Pancreas (tissue), 10 donors: ENCODE measurements at regions not wholly inside any gene's neighbourhood (a gene's known extent, or its start where the extent isn't known, plus 50 kb on each side); places are given as distances from the start of the nearest gene placed in this dataset.

Experiments
- ATAC-seq, 4 donors: fragments of 200-7000 bp; cut with Tn5 transposase; one replicate each; pipeline versions ENCODE4 v1.8.0 to v1.9.1; 2020; ENCODE audit warnings: mild to moderate bottlenecking in 4 of 4, moderate library complexity in 4 of 4
- DNase-seq, 6 donors: peaks; one replicate each; pipeline ENCODE4 v3.0.0-alpha.2; 2020
- FAIRE-seq: peaks from 2 replicates; lab custom pipeline; 2012; peaks lifted over from hg19 to GRCh38; lab: Jason Lieb, UNC
- H3K27ac ChIP-seq, 4 donors: fragments of 200-600 bp; sonication (generic); 1 replicate in 3 of 4; 2 replicates in 1 of 4; pipeline versions ENCODE4 v1.5.0 to v1.8.0; 2020
- H3K27me3 ChIP-seq, 4 donors: fragments of 200-600 bp; one replicate each; pipeline ENCODE4 v1.8.0; 2021
- H3K36me3 ChIP-seq, 3 donors: fragments of 200-600 bp; sonication (generic) in 1 of 3; one replicate each; pipeline versions ENCODE4 v1.5.0 to v1.8.0; 2020 to 2021
- H3K4me1 ChIP-seq, 3 donors: fragments of 200-600 bp; one replicate each; pipeline ENCODE4 v1.8.0; 2021
- H3K4me3 ChIP-seq, 4 donors: fragments of 200-600 bp; sonication (generic) in 2 of 4; one replicate each; pipeline versions ENCODE4 v1.5.0 to v1.8.0; 2020 to 2021
- H3K9me3 ChIP-seq, 4 donors: fragments of 200-600 bp; one replicate each; pipeline ENCODE4 v1.8.0; 2021
- CTCF ChIP-seq, 4 donors: fragments of 200-600 bp; sonication (generic) in 3 of 4; IDR thresholded peaks; one replicate each; pipeline versions ENCODE4 v1.5.0 to v1.8.0; 2021; ENCODE audit warnings: antibody characterized with exemption in 4 of 4
- WGBS, 2 donors: extraction: QIAGEN DNeasy Blood & Tissue Kit; methylation state at CpG; one replicate each; pipeline ENCODE4 v1.1.7; 2013; 5-methylcytosine and 5-hydroxymethylcytosine counted together
- intact Hi-C, 3 donors: fragments of 100-400 bp; cut with DNase I; formaldehyde crosslinking; loops; one replicate each; pipeline versions ENCODE4 v1.11.1 to v1.14.2; 2022
- donor health status: healthy with polysubstance abuse.
- donor health status: DM: no; HTN: no; CAD: no; lungs with moderate emphysema.
- donor health status: DM: no; HTN: no; CAD: no.
- donor health status: control.
- donor health status: control.
- donor health status: Bipolar disorder and iron deficiency.
- donor health status: DM: yes; HTN: yes; CAD: no.
- donor health status: DM: no; HTN: no; CAD: no.
- donor health status: DM: no; HTN: no; CAD: no.
- donor health status: DM: yes; HTN: yes; CAD: no.

DNA sequence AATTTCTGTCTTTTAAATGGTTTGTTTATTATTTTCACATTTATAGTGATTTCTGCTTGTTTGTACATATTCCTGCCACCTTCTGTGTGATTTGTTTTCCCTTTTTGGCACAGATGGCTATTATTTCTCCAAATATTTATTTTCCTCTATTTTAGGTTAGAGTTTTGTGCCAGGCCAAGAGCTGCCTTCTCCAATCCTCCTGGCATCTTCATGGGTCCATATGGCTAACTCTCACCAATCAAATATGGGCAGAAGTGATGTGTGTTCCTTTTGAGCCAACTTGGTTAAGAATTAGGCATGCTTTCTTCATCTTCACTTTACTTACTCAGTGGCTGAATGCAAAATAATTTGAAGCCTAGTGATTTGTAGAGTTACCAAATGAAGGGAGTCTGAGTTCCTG lies 697.1 kb upstream of the CELF4 start:
- H3K4me3 ChIP-seq, result no peak overlapping the region
- no peaks in the 10 kb centered on the region for H3K36me3 ChIP-seq
- no peaks in the 10 kb centered on the region for H3K4me1 ChIP-seq
- ATAC-seq, result no peak
- H3K9me3 ChIP-seq, result no peaks in the 10 kb centered on the region
- DNase-seq, result no peak
- no peak overlapping the region for H3K27ac ChIP-seq
- intact Hi-C loops, result no loop called here
- H3K27me3 ChIP-seq, result no peaks in the 10 kb centered on the region
- no peak for FAIRE-seq
- TF ChIP-seq CTCF (IDR thresholded peaks at IDR 0.05), result no peak

DNA sequence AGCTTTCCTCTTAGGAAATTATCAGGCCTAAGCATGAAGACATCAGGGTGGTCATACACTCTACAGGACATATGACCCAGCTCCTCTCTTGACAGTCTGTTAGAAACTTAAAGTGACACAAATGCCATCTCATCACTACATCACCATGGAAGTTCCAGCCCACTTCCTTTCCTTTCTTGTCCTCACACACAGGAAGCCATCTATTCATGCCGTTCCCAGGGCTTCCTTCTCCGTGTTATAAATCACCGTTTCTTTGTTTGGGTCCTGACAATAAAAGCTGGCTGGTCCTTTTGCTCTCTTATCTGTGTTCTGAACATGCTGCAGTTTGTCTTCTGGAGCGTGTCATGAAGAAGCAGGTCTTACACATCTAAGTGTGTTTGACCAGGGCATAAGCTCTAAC lies 692.1 kb upstream of the CELF4 start:
- 39 to 55% methylated on average over 4 of the region's 4 CpGs for WGBS, 2 donors
- Histone ChIP-seq H3K9me3 (no peaks in the 10 kb centered on the region), H3K36me3 (no peaks in the 10 kb centered on the region), H3K27ac (no peak overlapping the region), H3K27me3 (no peaks in the 10 kb centered on the region), H3K4me3 (no peak overlapping the region), H3K4me1 (no peaks in the 10 kb centered on the region)
- no peak for DNase-seq
- no peak for ATAC-seq
- FAIRE-seq, result no peak
- intact Hi-C loops, result no loop called here
- no peak for TF ChIP-seq CTCF (IDR thresholded peaks at IDR 0.05)

- no peak for FAIRE-seq
- ATAC-seq, result no peak
- WGBS, 2 donors, result 48 to 51% methylated on average over 2 of the region's 2 CpGs
- no peaks in the 10 kb centered on the region for H3K4me1 ChIP-seq
- H3K9me3 ChIP-seq, result no peaks in the 10 kb centered on the region
- no peak overlapping the region for H3K27ac ChIP-seq
- no peak overlapping the region for H3K4me3 ChIP-seq
- intact Hi-C loops, result no loop called here
- DNase-seq, result no peak
- H3K36me3 ChIP-seq, result no peaks in the 10 kb centered on the region
- H3K27me3 ChIP-seq, result no peaks in the 10 kb centered on the region
- no peak for TF ChIP-seq CTCF (IDR thresholded peaks at IDR 0.05)
These were observed 690.8 kb upstream of the CELF4 start for GRCh38 chr18:38256366-38256765.

GRCh38 chr18:38250971-38251370 lies 685.4 kb upstream of the CELF4 start:
- intact Hi-C loops, result no loop called here
- FAIRE-seq, result no peak

DNA sequence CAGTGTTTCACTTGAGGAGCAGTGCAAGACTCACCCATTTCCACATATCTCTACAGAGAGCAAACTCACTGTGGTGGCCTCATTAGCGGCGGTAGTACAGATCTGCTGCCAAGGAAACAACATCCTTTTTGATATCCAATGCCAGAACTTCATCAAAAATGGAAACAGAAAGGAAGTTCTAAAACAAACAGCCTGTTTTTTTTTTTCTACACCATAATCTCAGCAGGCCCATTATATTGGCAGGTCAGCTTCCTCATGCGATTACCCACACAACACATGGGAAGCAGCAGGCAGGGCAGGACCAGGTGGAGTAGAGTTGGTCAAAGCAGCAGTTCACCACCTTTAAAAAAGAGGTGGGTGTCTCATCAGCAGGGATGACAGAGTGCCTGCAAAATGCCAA lies 678.9 kb upstream of the CELF4 start:
- ATAC-seq (no peak), FAIRE-seq (no peak), DNase-seq (no peak)
- no peak for TF ChIP-seq CTCF (IDR thresholded peaks at IDR 0.05)
- intact Hi-C loops, result no loop called here
- Histone ChIP-seq H3K36me3 (no peaks in the 10 kb centered on the region), H3K27me3 (no peaks in the 10 kb centered on the region), H3K27ac (no peak overlapping the region), H3K9me3 (no peaks in the 10 kb centered on the region), H3K4me3 (no peak overlapping the region), H3K4me1 (no peaks in the 10 kb centered on the region)
- 84 to 91% methylated on average over 3 of the region's 3 CpGs for WGBS, 2 donors

More at GRCh38 chr18:38250971-38251370, 685.4 kb upstream of the CELF4 start:
- no peaks in the 10 kb centered on the region for H3K27me3 ChIP-seq
- H3K36me3 ChIP-seq, result no peaks in the 10 kb centered on the region
- DNase-seq, result no peak
- no peaks in the 10 kb centered on the region for H3K4me1 ChIP-seq
- H3K4me3 ChIP-seq, result no peak overlapping the region
- 73 to 79% methylated on average over 5 of the region's 5 CpGs for WGBS, 2 donors
- H3K27ac ChIP-seq, result no peak overlapping the region
- H3K9me3 ChIP-seq, result no peaks in the 10 kb centered on the region
- ATAC-seq, result no peak
- no peak for TF ChIP-seq CTCF (IDR thresholded peaks at IDR 0.05)
